Endometrium (tissue), 2 donors: ENCODE measurements at regions not wholly inside any gene's neighbourhood (a gene's known extent, or its start where the extent isn't known, plus 50 kb on each side); places are given as distances from the start of the nearest gene placed in this dataset.
"Not testable (repeated sequence)": the region's sequence is repeated elsewhere in the genome, so short reads cannot be mapped to it uniquely, and the experiment has no call there.

Experiments
- FAIRE-seq: peaks from 2 replicates; lab custom pipeline; 2012; peaks lifted over from hg19 to GRCh38; lab: Jason Lieb, UNC
- donor health status: control.
- donor health status: control.

GRCh38 chr3:139095803-139096466 is 51.2 kb upstream of the PRR23C start:
- no peak for FAIRE-seq

GRCh38 chr3:139096670-139097069 is 52.0 kb upstream of the PRR23C start:
- FAIRE-seq = no peak

GRCh38 chr3:139098391-139098790 is 53.7 kb upstream of the PRR23C start:
- FAIRE-seq = no peak

- FAIRE-seq = no peak
Measured at GRCh38 chr3:139099968-139100817, 55.5 kb upstream of the PRR23C start.

- FAIRE-seq = no peak
Measured at GRCh38 chr3:139100821-139101220, 56.1 kb upstream of the PRR23C start.

GRCh38 chr3:139101396-139101795 is 56.7 kb upstream of the PRR23C start:
- no peak for FAIRE-seq

- no peak for FAIRE-seq
Measured at GRCh38 chr3:139103484-139103883, 58.8 kb upstream of the PRR23C start.

GRCh38 chr3:139104062-139104461 is 59.4 kb upstream of the PRR23C start:
- FAIRE-seq = no peak

- FAIRE-seq = no peak
Measured at GRCh38 chr3:139105154-139105702, 60.5 kb upstream of the PRR23C start.

GRCh38 chr3:139106013-139106932 is 61.6 kb upstream of the PRR23C start:
- FAIRE-seq = no peak

GRCh38 chr3:139107424-139108252 is 62.9 kb upstream of the PRR23C start:
- no peak for FAIRE-seq

- FAIRE-seq = no peak
Measured at GRCh38 chr3:139108253-139108969, 63.7 kb upstream of the PRR23C start.

- FAIRE-seq = no peak
Measured at GRCh38 chr3:139109271-139109670, 64.6 kb upstream of the PRR23C start.

- FAIRE-seq = no peak
Measured at GRCh38 chr3:139110072-139110830, 65.6 kb upstream of the PRR23C start.

- FAIRE-seq = not testable (repeated sequence)
Measured at GRCh38 chr3:139110929-139111328, 66.2 kb upstream of the PRR23C start.

GRCh38 chr3:139111392-139112229 is 66.9 kb upstream of the PRR23C start:
- no peak for FAIRE-seq

GRCh38 chr3:139112230-139112558 is 67.5 kb upstream of the PRR23C start:
- no peak for FAIRE-seq

GRCh38 chr3:139113231-139113992 is 68.7 kb upstream of the PRR23C start:
- FAIRE-seq = no peak
